ENCODE measurements at regions not wholly inside any gene's neighbourhood (a gene's known extent, or its start where the extent isn't known, plus 50 kb on each side); places are given as distances from the start of the nearest gene placed in this dataset.

GRCh38 chr17:69919789-69920188, 155.2 kb upstream of the KCNJ16 start:
- TF ChIP-seq CTCF (IDR thresholded peaks at IDR 0.05; ENCODE audit: low read depth, low read length) (no peak), EZH2phosphoT487 (IDR thresholded peaks at IDR 0.05; ENCODE audit: low read depth) (no peak)
